SK-N-SH (cell line): ENCODE measurements at regions not wholly inside any gene's neighbourhood (a gene's known extent, or its start where the extent isn't known, plus 50 kb on each side); places are given as distances from the start of the nearest gene placed in this dataset.

Source experiments
- CHD2 ChIP-seq: fragments of 150-350 bp; IDR thresholded peaks from 2 replicates; pipeline ENCODE4 v1.6.1; 2018; ENCODE audit warnings: low read length; ENCODE audit not compliant: partially characterized antibody
- EP300 ChIP-seq, 2 experiments: IDR thresholded peaks; 2 replicates each; pipeline versions ENCODE4 v1.4.0 to v1.6.1; 2012; ENCODE audit warnings: borderline replicate concordance in 1 of 2, low read depth in 1 of 2, low read length in 1 of 2
- GATA2 ChIP-seq: sonication (generic); formaldehyde crosslinking; IDR thresholded peaks from 2 replicates; pipeline ENCODE4 v1.5.0; 2020; ENCODE audit warnings: mild to moderate bottlenecking, missing genetic modification reagents
- JUND ChIP-seq: IDR thresholded peaks from 2 replicates; pipeline ENCODE4 v1.4.0; 2012
- MAX ChIP-seq: IDR thresholded peaks from 2 replicates; pipeline ENCODE4 v1.4.0; 2012; ENCODE audit warnings: low read depth
- POLR2AphosphoS5 ChIP-seq: IDR thresholded peaks from 2 replicates; pipeline ENCODE4 v1.6.1; 2012; ENCODE audit warnings: low read depth, low read length
- RCOR1 ChIP-seq: fragments of 150-350 bp; IDR thresholded peaks from 2 replicates; pipeline ENCODE4 v1.6.1; 2017; ENCODE audit warnings: antibody characterized with exemption, low read length
- REST ChIP-seq: IDR thresholded peaks from 2 replicates; pipeline ENCODE4 v1.6.1; 2012; ENCODE audit warnings: mild to moderate bottlenecking, low read depth, low read length, moderate library complexity
- SMC3 ChIP-seq: IDR thresholded peaks from 2 replicates; pipeline ENCODE4 v1.6.1; 2012; ENCODE audit warnings: low read depth, low read length, improper control_type of control experiment
- TF ChIP-seq, protein P1 (sequence below): IDR thresholded peaks from 2 replicates; pipeline ENCODE4 v1.4.0; 2012; ENCODE audit warnings: low read depth, borderline replicate concordance
- TF ChIP-seq, protein P2 (sequence below): fragments of 200-600 bp; sonication (generic); IDR thresholded peaks from 2 replicates; pipeline ENCODE4 v1.6.1; 2017; ENCODE audit warnings: antibody characterized with exemption, mild to moderate bottlenecking, moderate library complexity
- TF ChIP-seq, protein P3 (sequence below): fragments of 150-350 bp; IDR thresholded peaks from 2 replicates; pipeline ENCODE4 v1.6.1; 2017; ENCODE audit warnings: antibody characterized with exemption, low read length, low read depth, borderline replicate concordance

- TF ChIP-seq, protein P1, sequence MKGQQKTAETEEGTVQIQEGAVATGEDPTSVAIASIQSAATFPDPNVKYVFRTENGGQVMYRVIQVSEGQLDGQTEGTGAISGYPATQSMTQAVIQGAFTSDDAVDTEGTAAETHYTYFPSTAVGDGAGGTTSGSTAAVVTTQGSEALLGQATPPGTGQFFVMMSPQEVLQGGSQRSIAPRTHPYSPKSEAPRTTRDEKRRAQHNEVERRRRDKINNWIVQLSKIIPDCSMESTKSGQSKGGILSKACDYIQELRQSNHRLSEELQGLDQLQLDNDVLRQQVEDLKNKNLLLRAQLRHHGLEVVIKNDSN = no peak
- TF ChIP-seq, protein P2, sequence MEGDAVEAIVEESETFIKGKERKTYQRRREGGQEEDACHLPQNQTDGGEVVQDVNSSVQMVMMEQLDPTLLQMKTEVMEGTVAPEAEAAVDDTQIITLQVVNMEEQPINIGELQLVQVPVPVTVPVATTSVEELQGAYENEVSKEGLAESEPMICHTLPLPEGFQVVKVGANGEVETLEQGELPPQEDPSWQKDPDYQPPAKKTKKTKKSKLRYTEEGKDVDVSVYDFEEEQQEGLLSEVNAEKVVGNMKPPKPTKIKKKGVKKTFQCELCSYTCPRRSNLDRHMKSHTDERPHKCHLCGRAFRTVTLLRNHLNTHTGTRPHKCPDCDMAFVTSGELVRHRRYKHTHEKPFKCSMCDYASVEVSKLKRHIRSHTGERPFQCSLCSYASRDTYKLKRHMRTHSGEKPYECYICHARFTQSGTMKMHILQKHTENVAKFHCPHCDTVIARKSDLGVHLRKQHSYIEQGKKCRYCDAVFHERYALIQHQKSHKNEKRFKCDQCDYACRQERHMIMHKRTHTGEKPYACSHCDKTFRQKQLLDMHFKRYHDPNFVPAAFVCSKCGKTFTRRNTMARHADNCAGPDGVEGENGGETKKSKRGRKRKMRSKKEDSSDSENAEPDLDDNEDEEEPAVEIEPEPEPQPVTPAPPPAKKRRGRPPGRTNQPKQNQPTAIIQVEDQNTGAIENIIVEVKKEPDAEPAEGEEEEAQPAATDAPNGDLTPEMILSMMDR = no peak
- TF ChIP-seq, protein P3, sequence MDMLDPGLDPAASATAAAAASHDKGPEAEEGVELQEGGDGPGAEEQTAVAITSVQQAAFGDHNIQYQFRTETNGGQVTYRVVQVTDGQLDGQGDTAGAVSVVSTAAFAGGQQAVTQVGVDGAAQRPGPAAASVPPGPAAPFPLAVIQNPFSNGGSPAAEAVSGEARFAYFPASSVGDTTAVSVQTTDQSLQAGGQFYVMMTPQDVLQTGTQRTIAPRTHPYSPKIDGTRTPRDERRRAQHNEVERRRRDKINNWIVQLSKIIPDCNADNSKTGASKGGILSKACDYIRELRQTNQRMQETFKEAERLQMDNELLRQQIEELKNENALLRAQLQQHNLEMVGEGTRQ = no peak
- TF ChIP-seq GATA2 (CRISPR knock-in tag) (no peak), EP300 (IDR thresholded peaks at IDR 0.05; ENCODE audit: borderline replicate concordance in 1 of 2, low read depth in 1 of 2, low read length in 1 of 2) (no peak), MAX (no peak), POLR2AphosphoS5 (no peak), SMC3 (no peak), REST (no peak), RCOR1 (no peak), JUND (no peak), CHD2 (no peak)
Observed at GRCh38 chr4:161097821-161098220, 1066.0 kb downstream of the FSTL5 start.
